ENCODE measurements at regions not wholly inside any gene's neighbourhood (a gene's known extent, or its start where the extent isn't known, plus 50 kb on each side); places are given as distances from the start of the nearest gene placed in this dataset.
"Not testable (repeated sequence)": the region's sequence is repeated elsewhere in the genome, so short reads cannot be mapped to it uniquely, and the experiment has no call there.

DNA sequence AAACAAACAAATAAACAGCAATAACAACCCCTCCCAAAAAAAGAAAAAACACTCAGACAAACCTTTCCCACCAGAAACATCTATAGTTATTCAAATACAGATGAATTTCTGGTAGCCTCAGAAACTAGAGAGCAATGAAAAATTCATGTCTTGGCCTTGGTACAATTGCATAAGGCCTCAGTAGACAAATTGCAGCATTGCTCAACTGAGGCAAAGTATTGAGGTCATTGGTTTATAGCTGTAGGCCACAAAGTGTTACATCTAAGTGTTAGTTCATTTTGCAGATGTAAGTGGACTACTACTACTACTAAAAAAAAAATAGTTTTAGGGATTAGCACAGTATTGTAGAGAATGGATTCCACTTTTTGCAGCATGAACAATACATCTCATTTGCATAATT, 2268.3 kb downstream of the ARAP2 start:
- no peak for DNase-seq (ENCODE audit: extremely low read depth, low read depth)
- TF ChIP-seq, protein P1, sequence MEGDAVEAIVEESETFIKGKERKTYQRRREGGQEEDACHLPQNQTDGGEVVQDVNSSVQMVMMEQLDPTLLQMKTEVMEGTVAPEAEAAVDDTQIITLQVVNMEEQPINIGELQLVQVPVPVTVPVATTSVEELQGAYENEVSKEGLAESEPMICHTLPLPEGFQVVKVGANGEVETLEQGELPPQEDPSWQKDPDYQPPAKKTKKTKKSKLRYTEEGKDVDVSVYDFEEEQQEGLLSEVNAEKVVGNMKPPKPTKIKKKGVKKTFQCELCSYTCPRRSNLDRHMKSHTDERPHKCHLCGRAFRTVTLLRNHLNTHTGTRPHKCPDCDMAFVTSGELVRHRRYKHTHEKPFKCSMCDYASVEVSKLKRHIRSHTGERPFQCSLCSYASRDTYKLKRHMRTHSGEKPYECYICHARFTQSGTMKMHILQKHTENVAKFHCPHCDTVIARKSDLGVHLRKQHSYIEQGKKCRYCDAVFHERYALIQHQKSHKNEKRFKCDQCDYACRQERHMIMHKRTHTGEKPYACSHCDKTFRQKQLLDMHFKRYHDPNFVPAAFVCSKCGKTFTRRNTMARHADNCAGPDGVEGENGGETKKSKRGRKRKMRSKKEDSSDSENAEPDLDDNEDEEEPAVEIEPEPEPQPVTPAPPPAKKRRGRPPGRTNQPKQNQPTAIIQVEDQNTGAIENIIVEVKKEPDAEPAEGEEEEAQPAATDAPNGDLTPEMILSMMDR (IDR thresholded peaks at IDR 0.05; ENCODE audit: low read depth, low read length): no peak

DNA sequence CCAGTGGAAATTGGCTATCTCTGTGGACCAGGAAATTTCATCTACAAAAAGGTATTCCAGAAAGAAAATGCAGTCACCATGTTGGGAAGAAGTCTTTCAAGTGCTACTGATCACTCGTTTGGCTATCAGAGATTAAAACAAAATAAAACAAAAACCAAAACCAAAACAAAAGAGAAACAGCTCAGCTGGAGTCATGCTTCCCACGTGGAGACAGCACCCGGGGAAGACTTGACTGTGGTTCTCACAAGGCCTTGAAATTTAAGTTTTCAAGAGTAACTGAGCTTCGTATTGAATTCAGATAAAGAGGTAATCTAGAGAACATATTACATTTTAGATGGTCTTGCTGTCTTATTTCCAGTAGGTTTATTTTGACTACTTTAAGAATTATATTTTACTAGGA, 2264.5 kb downstream of the ARAP2 start:
- not testable (repeated sequence) for DNase-seq (ENCODE audit: extremely low read depth, low read depth)

DNA sequence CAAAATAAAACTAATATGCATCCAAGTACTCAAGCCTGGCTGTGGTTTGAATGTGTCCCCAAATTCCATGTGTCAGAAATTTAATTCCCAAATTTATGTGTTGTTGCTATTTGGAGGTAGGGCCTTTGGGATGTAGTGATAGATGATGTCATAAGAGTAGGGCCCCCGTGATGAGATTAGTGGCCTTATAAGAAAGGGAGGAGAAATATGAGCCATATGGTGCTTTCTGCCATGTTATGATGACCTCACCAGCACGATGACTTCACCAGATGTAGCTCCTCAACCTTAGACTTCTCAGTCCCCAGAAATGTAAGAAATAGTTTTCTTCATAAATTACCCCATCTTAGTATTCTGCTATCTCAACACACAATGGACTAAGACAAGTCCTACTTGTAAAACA, 2264.0 kb downstream of the ARAP2 start:
- TF ChIP-seq, protein P1 (IDR thresholded peaks at IDR 0.05; ENCODE audit: low read depth, low read length): no peak
- no peak for DNase-seq (ENCODE audit: extremely low read depth, low read depth)

DNA sequence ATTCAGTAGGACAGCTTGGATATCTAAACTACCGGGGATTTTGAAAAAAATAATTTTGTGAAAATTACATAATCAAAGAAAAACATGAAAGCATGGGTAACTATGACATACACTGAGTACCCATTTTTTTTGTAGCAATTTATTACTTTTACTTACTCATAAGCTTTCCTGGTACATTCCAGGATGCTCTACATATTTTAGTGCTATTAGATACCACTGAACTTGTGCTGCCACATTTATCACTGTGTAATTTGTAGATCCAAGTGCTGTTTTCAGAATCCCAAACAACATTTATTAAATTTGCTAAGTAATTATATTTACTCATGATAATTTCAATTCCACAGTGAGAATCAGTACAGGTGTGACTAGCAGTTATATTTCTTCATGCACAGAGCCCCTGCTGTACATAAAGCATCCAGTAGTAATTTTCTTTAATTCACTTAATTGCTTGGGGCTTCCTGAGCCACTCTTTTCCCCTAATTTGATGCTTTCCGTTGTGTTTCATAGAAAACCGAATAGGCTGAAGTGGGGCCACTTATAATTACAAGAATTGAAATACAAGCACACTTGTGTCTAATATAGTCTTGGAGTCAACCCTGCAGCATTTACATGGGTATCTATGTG, 2254.4 kb downstream of the ARAP2 start:
- no peak for DNase-seq (ENCODE audit: extremely low read depth, low read depth)
- TF ChIP-seq, protein P1 (IDR thresholded peaks at IDR 0.05; ENCODE audit: low read depth, low read length): no peak

DNA sequence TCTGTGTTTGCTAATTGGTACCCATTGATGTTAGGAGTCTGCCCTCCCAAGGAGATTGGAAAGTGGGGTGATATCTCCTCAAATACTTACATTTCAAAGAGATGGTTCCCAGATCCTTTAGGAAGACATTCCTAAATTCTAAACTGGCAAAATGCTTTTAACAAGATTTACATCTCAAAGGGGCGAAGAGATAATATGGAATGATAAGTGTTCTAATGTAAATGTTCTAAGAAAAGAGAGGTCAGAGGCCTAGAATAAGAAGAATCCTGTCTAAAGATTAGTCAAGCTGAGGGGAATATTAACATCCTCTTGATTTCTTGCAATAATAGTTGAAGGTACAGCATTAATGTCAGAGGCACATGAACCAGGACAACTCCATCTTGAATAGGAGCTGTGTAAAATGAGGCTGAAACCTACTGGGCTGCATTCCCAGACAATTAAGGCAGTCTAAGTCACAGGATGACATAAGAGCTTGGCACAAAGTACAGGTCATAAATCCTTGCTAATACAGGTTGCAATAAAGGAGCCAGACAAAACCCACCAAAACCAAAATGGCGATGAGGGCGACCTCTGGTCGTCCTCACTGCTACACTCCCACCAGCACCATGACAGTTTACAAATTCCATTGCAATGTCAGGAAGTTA, 2248.1 kb downstream of the ARAP2 start:
- TF ChIP-seq, protein P1 (IDR thresholded peaks at IDR 0.05; ENCODE audit: low read depth, low read length): no peak
- no peak for DNase-seq (ENCODE audit: extremely low read depth, low read depth)

DNA sequence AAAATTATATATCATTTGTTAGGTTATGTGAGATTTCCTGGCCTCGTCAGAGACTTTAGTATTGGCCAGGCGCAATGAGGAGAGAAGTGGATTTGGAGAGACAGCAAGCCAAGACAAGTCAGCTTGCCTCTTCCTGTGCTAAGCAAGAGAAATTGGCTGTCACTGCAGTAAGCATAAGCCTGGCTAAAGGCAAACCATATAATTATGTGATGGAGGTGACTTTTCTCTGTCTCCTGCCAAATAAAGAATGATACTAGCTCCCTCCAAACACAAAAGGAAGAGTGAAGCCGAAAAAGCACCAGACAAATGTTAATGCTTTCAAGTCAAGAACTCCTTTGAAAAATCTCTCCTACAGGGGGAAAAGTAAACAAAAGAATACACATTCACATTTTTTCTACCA, 2246.0 kb downstream of the ARAP2 start:
- DNase-seq (ENCODE audit: extremely low read depth, low read depth): no peak
- TF ChIP-seq, protein P1 (IDR thresholded peaks at IDR 0.05; ENCODE audit: low read depth, low read length): no peak

DNA sequence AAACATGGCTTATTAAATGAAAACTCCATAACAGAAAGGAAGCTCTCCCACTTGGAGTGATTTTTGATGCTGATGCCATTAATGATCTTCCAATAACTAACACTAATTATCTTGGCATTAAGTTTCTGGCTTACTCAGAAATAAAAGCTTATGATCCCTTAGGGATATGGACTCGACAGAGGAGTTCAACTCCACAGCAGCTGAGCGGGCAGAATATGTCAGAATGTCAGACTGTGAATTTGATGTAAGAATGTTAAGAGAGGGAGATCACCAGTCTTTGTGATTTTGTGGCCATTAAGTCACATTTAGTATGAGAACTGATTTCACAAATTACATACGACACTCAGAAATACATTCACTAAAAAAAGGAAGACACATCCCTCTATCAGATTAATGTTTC, 2244.0 kb downstream of the ARAP2 start:
- TF ChIP-seq, protein P1 (IDR thresholded peaks at IDR 0.05; ENCODE audit: low read depth, low read length): no peak
- DNase-seq (ENCODE audit: extremely low read depth, low read depth): no peak

DNA sequence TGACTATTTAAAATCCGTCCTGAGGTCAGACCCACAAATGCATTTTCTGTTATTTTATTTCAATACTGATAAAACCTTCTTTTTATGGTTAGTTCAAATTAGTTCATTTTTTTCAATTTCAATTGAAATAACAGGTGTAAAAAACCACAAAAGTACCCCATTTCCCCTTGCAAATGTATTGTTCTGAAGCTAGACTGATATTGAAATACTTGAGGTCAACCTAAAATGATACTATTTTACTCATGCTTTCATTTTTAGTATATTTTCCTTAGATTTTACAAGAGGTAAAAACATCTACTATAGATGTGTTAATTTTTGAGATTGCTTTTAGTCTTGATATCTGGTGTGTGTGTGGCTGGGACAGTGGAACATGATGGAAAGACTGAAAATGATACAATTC, 2237.8 kb downstream of the ARAP2 start:
- not testable (repeated sequence) for DNase-seq (ENCODE audit: extremely low read depth, low read depth)
